ENCODE measurements at regions not wholly inside any gene's neighbourhood (a gene's known extent, or its start where the extent isn't known, plus 50 kb on each side); places are given as distances from the start of the nearest gene placed in this dataset.

DNA sequence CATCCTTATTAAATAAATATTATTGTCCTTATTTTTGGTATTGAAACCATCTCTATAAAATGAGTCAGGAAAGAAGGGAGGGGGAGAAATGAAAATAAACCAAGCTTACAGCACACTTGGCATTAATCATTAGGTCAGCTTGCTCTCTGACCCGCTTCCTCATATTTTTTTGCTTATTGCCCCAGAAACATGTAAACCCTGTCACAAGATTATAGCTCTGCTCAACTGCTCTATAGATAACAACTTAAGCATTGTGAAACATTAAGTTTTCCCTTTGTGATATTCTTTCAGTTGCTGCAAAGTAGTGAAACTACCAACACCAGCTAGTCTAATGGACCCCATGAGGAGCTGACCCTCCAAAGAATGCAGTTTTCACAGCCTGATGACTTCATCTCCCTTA, 819.5 kb downstream of the SLC16A7 start:
- TF ChIP-seq, protein P1, sequence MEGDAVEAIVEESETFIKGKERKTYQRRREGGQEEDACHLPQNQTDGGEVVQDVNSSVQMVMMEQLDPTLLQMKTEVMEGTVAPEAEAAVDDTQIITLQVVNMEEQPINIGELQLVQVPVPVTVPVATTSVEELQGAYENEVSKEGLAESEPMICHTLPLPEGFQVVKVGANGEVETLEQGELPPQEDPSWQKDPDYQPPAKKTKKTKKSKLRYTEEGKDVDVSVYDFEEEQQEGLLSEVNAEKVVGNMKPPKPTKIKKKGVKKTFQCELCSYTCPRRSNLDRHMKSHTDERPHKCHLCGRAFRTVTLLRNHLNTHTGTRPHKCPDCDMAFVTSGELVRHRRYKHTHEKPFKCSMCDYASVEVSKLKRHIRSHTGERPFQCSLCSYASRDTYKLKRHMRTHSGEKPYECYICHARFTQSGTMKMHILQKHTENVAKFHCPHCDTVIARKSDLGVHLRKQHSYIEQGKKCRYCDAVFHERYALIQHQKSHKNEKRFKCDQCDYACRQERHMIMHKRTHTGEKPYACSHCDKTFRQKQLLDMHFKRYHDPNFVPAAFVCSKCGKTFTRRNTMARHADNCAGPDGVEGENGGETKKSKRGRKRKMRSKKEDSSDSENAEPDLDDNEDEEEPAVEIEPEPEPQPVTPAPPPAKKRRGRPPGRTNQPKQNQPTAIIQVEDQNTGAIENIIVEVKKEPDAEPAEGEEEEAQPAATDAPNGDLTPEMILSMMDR (IDR thresholded peaks at IDR 0.05; ENCODE audit: control insufficient read depth, extremely low read depth, insufficient read depth), result no peak
- H3K4me3 ChIP-seq (ENCODE audit: low read depth, low read length), result no peak overlapping the region
- DNase-seq (ENCODE audit: low read depth), result no peak

- TF ChIP-seq, protein P1 (IDR thresholded peaks at IDR 0.05; ENCODE audit: control insufficient read depth, extremely low read depth, insufficient read depth), result no peak
- no peak overlapping the region for H3K4me3 ChIP-seq (ENCODE audit: low read depth, low read length)
- no peak for DNase-seq (ENCODE audit: low read depth)
Measured at GRCh38 chr12:60419986-60420385, 824.2 kb downstream of the SLC16A7 start.

DNA sequence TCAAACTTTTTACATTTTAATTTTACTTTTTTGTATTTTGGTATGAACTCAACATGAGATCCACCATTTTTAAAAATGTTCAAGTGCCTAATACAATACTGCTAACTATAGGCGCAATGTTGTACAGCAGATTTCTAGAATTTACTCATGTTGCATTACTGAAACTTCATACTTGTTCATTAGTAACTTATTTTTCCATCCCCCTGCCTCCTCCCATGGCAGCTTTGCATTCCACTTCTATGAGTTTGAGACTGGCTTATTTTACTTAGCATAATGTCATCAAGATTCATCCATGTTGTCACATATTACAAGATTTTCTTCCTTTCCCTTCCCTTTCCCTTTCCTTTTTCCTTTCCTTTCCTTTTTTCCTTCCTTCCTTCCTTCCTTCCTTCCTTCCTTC, 825.9 kb downstream of the SLC16A7 start:
- TF ChIP-seq, protein P1 (IDR thresholded peaks at IDR 0.05; ENCODE audit: control insufficient read depth, extremely low read depth, insufficient read depth), result no peak
- no peak overlapping the region for H3K4me3 ChIP-seq (ENCODE audit: low read depth, low read length)
- no peak for DNase-seq (ENCODE audit: low read depth)

DNA sequence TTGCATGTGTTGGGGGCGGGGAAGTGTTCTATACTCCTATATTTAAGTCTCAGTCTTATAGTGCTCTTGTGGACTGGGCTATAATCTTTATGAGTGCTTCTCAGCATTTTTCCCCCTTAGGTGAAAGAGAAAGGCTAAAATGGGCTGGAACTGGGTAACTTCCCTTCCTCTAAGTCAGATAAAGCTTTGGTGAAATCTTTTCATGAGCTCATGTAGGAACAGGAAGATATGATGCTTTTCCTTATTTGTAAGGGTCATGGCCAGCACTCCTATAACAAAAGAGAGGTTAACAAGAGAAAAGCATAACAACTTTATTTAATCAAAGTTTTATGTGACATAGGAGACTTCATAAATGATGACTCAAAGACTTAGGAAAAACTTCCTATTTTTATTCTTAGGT, 841.5 kb downstream of the SLC16A7 start:
- TF ChIP-seq, protein P1 (IDR thresholded peaks at IDR 0.05; ENCODE audit: control insufficient read depth, extremely low read depth, insufficient read depth), result no peak
- DNase-seq (ENCODE audit: low read depth), result no peak
- H3K4me3 ChIP-seq (ENCODE audit: low read depth, low read length), result no peak overlapping the region

DNA sequence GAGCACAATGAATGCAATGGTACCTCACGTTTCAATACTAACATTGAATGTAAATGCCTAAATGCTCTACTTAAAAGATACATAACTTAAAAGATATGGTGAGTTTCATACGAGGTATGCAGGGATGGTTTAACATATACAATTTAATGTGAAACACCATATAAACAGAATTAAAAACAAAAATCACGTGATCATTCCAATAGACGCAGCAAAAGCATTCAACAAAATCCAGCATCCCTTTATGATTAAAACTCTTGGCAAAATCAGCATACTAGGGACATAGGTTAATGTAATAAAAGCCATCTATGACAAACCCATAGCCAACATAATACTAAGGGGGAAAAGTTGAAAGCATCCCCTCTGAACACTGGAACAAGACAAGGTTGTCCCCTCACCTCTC, 845.7 kb downstream of the SLC16A7 start:
- DNase-seq (ENCODE audit: low read depth), result no peak
- no peak overlapping the region for H3K4me3 ChIP-seq (ENCODE audit: low read depth, low read length)
- TF ChIP-seq, protein P1 (IDR thresholded peaks at IDR 0.05; ENCODE audit: control insufficient read depth, extremely low read depth, insufficient read depth), result no peak

DNA sequence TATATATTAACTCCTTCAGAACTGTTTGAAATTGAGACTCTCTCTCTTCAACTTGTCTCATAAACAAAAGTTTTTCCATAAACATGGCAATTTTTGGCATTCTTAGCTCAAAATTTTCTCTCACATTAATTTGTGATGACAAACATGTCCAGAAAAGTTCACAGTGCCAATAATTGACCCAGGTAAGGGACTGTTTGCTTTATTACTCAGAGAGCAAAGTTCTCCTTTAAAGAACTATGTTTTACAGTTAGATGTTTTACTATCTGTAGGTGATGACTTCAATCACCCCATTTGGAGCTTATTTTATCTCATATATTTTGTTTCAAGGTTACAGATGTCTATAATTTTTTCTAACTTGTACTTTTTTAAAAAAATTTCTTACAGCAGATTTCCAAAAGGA, 855.6 kb downstream of the SLC16A7 start:
- TF ChIP-seq, protein P1 (IDR thresholded peaks at IDR 0.05; ENCODE audit: control insufficient read depth, extremely low read depth, insufficient read depth), result no peak
- DNase-seq (ENCODE audit: low read depth), result no peak
- H3K4me3 ChIP-seq (ENCODE audit: low read depth, low read length), result no peak overlapping the region

DNA sequence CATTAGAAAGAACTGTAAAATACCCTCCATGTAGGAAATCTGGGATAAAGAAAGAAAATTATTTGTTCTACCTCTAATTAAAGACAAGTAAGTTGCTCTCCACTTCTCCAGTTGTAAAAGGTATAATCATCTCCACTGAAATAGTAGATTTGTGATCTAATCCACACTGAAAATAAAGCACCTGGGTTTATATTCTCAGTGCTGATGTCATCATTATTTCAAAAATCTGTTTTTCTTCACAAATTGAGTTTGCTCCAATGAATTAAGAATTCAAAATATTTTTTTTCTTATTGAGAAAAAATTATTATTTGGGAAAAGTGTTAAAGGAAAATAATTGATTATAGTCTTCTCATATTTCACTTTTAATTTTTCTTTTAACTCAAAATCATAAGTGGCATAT, 869.2 kb downstream of the SLC16A7 start:
- TF ChIP-seq, protein P1 (IDR thresholded peaks at IDR 0.05; ENCODE audit: control insufficient read depth, extremely low read depth, insufficient read depth), result no peak
- no peak overlapping the region for H3K4me3 ChIP-seq (ENCODE audit: low read depth, low read length)
- DNase-seq (ENCODE audit: low read depth), result no peak
